HFFc6 (cell line): ENCODE measurements at regions not wholly inside any gene's neighbourhood (a gene's known extent, or its start where the extent isn't known, plus 50 kb on each side); places are given as distances from the start of the nearest gene placed in this dataset.

Experiments
- DNase-seq: peaks from one replicate; pipeline ENCODE4 v3.0.0-alpha.2; 2018
- H3K27ac Mint-ChIP-seq: 2 replicates; pipeline ENCODE4 v1.8.0; 2020; ENCODE audit warnings: mild to moderate bottlenecking, mixed read lengths
- H3K27me3 Mint-ChIP-seq: 2 replicates; pipeline ENCODE4 v1.8.0; 2021; ENCODE audit warnings: mild to moderate bottlenecking, moderate library complexity, mixed read lengths; ENCODE audit not compliant: insufficient read depth
- H3K36me3 Mint-ChIP-seq: 2 replicates; pipeline ENCODE4 v1.8.0; 2021; ENCODE audit warnings: low read depth, mixed read lengths
- H3K4me1 Mint-ChIP-seq: 2 replicates; pipeline ENCODE4 v1.8.0; 2020; ENCODE audit warnings: low read depth, mixed read lengths
- H3K4me3 Mint-ChIP-seq: 2 replicates; pipeline ENCODE4 v1.8.0; 2020; ENCODE audit warnings: mild to moderate bottlenecking, moderate library complexity, mixed read lengths
- H3K9me3 Mint-ChIP-seq: 2 replicates; pipeline ENCODE4 v1.8.0; 2020; ENCODE audit warnings: mild to moderate bottlenecking, mixed read lengths
- CTCF ChIP-seq: fragments of 200-600 bp; sonication (generic); IDR thresholded peaks from 2 replicates; pipeline ENCODE4 v1.5.0; 2021; ENCODE audit warnings: antibody characterized with exemption, mild to moderate bottlenecking

DNA sequence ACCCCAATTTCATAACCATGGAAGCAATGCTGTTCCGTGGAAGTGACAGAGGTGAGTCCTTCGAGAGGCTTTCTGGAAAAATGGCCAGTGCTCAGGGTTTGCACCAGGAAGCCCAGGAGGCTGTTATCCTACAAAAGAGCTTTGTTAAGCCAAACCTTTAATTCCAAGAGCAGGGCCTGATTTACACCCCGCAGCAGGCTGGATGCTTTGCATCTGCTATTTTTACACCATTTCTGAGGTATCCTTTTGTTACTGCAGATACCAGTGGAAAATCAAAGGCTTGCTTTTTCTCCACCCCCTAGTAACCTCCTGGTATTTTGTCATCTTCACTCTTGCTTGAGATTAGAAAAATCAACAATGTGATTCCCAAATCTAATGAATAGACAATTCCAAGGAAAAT, 380.6 kb downstream of the SOX11 start:
- no peaks in the 10 kb centered on the region for H3K36me3 Mint-ChIP-seq
- H3K4me3 Mint-ChIP-seq = no peak overlapping the region
- no peak overlapping the region for H3K27ac Mint-ChIP-seq
- H3K9me3 Mint-ChIP-seq = peaks cover 36% of the 10 kb centered on the region
- no peak for DNase-seq
- no peaks in the 10 kb centered on the region for H3K4me1 Mint-ChIP-seq
- TF ChIP-seq CTCF = no peak
- no peaks in the 10 kb centered on the region for H3K27me3 Mint-ChIP-seq

DNA sequence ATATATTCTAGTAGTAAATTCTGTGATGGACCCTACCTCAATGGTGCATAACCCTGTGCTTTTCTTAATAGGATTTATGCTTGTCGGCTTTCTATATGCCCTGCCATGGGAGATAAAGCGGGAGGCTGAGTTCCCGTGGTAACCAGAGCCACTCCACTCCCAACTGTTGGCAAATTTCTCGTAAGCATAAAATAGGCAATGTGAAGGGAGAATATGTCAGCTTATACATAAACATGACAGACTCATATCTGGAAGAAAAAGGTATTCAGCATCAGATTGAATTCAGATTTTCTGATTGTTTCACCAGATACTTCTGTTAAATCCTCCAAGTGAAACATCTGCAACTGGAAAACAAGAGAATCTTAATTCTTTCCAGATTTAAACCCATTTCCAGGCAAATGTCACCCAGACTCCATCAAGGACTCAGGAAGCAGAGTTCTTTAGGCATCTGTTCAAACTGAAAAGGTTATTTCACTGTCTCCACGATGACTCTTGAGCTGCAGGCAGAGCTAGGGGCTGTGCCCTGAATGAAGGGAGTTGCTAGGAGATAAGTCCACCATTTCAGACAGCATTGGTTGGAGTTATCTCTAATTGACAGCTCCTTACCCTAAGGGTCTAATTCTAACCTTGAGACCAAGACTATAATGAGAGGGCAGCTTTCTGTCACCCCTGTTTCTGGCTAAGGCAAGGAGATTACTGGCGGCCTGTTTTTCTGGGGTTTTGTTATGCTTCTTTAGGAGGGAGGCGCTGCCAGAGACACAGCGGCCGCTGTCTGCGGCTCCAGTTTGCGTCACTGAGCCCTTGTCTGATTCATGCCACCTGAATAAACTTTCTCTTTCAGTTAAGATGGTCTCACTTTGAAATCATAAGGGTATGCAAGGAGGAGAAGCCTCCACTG, 381.3 kb downstream of the SOX11 start:
- DNase-seq = no peak
- Mint-ChIP-seq H3K27ac (no peak overlapping the region), H3K4me1 (no peaks in the 10 kb centered on the region), H3K27me3 (no peaks in the 10 kb centered on the region), H3K36me3 (no peaks in the 10 kb centered on the region), H3K4me3 (no peak overlapping the region), H3K9me3 (peaks cover 31% of the 10 kb centered on the region)
- TF ChIP-seq CTCF = no peak

DNA sequence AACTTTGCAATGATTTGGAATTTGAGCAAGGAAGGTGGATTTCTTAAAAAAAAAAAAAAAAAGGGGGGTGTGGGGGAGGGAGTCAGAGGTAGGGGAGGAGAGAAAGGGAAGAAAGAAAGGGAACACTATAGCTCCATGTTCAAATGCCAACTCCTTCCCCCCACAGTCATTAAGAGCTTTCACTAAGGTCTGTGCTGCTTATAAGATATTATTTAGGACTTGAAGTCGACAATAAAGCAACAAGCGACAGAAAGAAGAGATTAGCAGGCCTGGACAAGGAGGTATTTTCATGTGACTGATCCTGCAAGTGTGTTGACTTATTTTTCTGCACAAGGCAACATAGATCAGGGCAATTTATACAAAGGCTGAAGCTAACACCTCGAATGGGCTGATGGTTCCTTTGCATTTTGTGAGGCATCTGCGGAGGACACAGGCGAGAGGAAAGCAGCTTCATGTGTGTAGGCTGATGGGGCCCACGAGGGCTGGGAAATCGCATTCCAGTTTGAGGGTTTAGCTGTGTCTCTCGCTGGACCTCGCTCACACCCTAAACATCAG, 382.0 kb downstream of the SOX11 start:
- H3K36me3 Mint-ChIP-seq = no peaks in the 10 kb centered on the region
- no peaks in the 10 kb centered on the region for H3K27me3 Mint-ChIP-seq
- DNase-seq = no peak
- TF ChIP-seq CTCF = no peak
- H3K4me1 Mint-ChIP-seq = no peaks in the 10 kb centered on the region
- H3K4me3 Mint-ChIP-seq = no peak overlapping the region
- H3K27ac Mint-ChIP-seq = no peak overlapping the region
- H3K9me3 Mint-ChIP-seq = peaks cover 36% of the 10 kb centered on the region

- H3K36me3 Mint-ChIP-seq = peaks cover 4% of the 10 kb centered on the region
- peaks cover 2% of the 10 kb centered on the region; the same call in 1 of the 2 replicates for H3K27me3 Mint-ChIP-seq
- H3K4me3 Mint-ChIP-seq = no peak overlapping the region
- DNase-seq = no peak
- H3K27ac Mint-ChIP-seq = no peak overlapping the region
- no peaks in the 10 kb centered on the region for H3K4me1 Mint-ChIP-seq
- H3K9me3 Mint-ChIP-seq = peaks cover 37% of the 10 kb centered on the region
- no peak for TF ChIP-seq CTCF
These were observed 385.4 kb downstream of the SOX11 start for GRCh38 chr2:6077585-6077984.

GRCh38 chr2:6078414-6078813, 386.2 kb downstream of the SOX11 start:
- H3K27me3 Mint-ChIP-seq = peaks cover 2% of the 10 kb centered on the region; the same call in 1 of the 2 replicates
- no peak overlapping the region for H3K4me3 Mint-ChIP-seq
- peaks cover 4% of the 10 kb centered on the region for H3K36me3 Mint-ChIP-seq
- peaks cover 33% of the 10 kb centered on the region for H3K9me3 Mint-ChIP-seq
- no peak for DNase-seq
- H3K4me1 Mint-ChIP-seq = no peaks in the 10 kb centered on the region
- TF ChIP-seq CTCF = no peak
- no peak overlapping the region for H3K27ac Mint-ChIP-seq
